ENCODE measurements at regions not wholly inside any gene's neighbourhood (a gene's known extent, or its start where the extent isn't known, plus 50 kb on each side); places are given as distances from the start of the nearest gene placed in this dataset.

- Histone ChIP-seq H4K8ac (ENCODE audit: extremely low read depth, insufficient read depth, low read length) (no peak overlapping the region), H3K23ac (ENCODE audit: insufficient read length) (no peak overlapping the region), H3K4me3 (ENCODE audit: extremely low read depth in 1 of 4, insufficient read depth in 2 of 4, low read depth in 3 of 4, low read length in 4 of 4) (no peak overlapping the region), H3K79me1 (ENCODE audit: low read depth, low read length) (no peaks in the 10 kb centered on the region), H4K91ac (replicated peaks; ENCODE audit: insufficient read length, low read length) (no peak overlapping the region), H3K27me3 (replicated peaks in 1 of 4; ENCODE audit: control insufficient read depth in 3 of 4, extremely low read depth in 1 of 4, insufficient read depth in 3 of 4, low read length in 3 of 4) (no peaks in the 10 kb centered on the region), H3K27ac (ENCODE audit: low read depth, low read length) (no peak overlapping the region), H4K20me1 (replicated peaks in 1 of 2; ENCODE audit: control insufficient read depth in 1 of 2, insufficient read depth in 2 of 2, low read length in 2 of 2) (no peaks in the 10 kb centered on the region), H3K4ac (replicated peaks; ENCODE audit: insufficient read length, low read depth, low read length) (no peak overlapping the region), H2AK5ac (ENCODE audit: low read depth, low read length) (no peak overlapping the region), H3K56ac (replicated peaks; ENCODE audit: insufficient read length, low read depth, low read length) (no peak overlapping the region), H2AFZ (ENCODE audit: low read length) (no peak overlapping the region), H3K4me2 (ENCODE audit: insufficient read depth in 1 of 2, low read depth in 2 of 2, low read length in 2 of 2) (no peak overlapping the region), H2BK5ac (ENCODE audit: low read depth, low read length) (no peak overlapping the region), H3K14ac (ENCODE audit: insufficient read length) (no peak overlapping the region), H3K18ac (ENCODE audit: extremely low read depth, low read length) (no peak overlapping the region), H2BK120ac (replicated peaks; ENCODE audit: low read depth, low read length) (no peak overlapping the region), H2BK15ac (ENCODE audit: low read length) (no peak overlapping the region), H2BK12ac (ENCODE audit: low read depth, low read length) (no peak overlapping the region), H2BK20ac (ENCODE audit: low read length) (no peak overlapping the region), H3K9ac (replicated peaks in 1 of 4; ENCODE audit: extremely low read depth in 1 of 4, low read depth in 3 of 4, low read length in 3 of 4) (no peak overlapping the region), H4K5ac (ENCODE audit: insufficient read length, low read depth, low read length) (no peak overlapping the region), H3K36me3 (ENCODE audit: control insufficient read depth in 2 of 4, insufficient read depth in 4 of 4, low read length in 3 of 4) (no peaks in the 10 kb centered on the region), H3K79me2 (ENCODE audit: control insufficient read depth in 1 of 2, insufficient read depth in 2 of 2, low read length in 2 of 2) (no peaks in the 10 kb centered on the region), H3K23me2 (ENCODE audit: low read depth, low read length) (no peaks in the 10 kb centered on the region), H3K9me3 (ENCODE audit: insufficient read depth in 2 of 2, low read depth in 1 of 2, low read length in 1 of 2) (no peaks in the 10 kb centered on the region), H3K4me1 (replicated peaks in 1 of 4; ENCODE audit: control insufficient read depth in 3 of 4, insufficient read depth in 4 of 4, low read length in 3 of 4) (no peaks in the 10 kb centered on the region)
- no peak for FAIRE-seq
- WGBS, 2 experiments (ENCODE audit: extremely low coverage in 1 of 2, insufficient coverage in 1 of 2, insufficient read length in 1 of 2, insufficient replicate concordance in 2 of 2, low coverage in 1 of 2, low lambda C conversion rate in 2 of 2, missing lambda C conversion rate in 1 of 2): 80% methylated on average over 8 of the region's 8 CpGs; no CpG with 5 or more reads in 1 of the 2 experiments
- CTCF ChIA-PET (ENCODE audit: partially characterized antibody): interaction anchor here (1.0 to 1.2 kb wide), 2 partner anchors 14 to 509 kb away, joined by 3 read pairs; no protein-coding TSS in a partner anchor
- POLR2A ChIA-PET (ENCODE audit: partially characterized antibody): no interaction called here
- no peak for DNase-seq (ENCODE audit: low read depth in 1 of 2, low spot score in 2 of 2)
- TF ChIP-seq ATF3 (IDR thresholded peaks at IDR 0.05; ENCODE audit: insufficient read depth, low read depth, low read length) (no peak), RNF2 (IDR thresholded peaks at IDR 0.05; ENCODE audit: borderline replicate concordance, low read depth, low read length, missing control alignments, poor library complexity, severe bottlenecking) (no peak), NANOG (IDR thresholded peaks at IDR 0.05; ENCODE audit: insufficient read depth, low read depth, low read length, poor library complexity, severe bottlenecking) (no peak), NRF1 (IDR thresholded peaks at IDR 0.05; ENCODE audit: low read depth, low read length) (no peak), RBBP5 (IDR thresholded peaks at IDR 0.05; ENCODE audit: borderline replicate concordance, low read depth, low read length) (no peak), CHD2 (IDR thresholded peaks at IDR 0.05; ENCODE audit: low read length) (no peak), SRF (IDR thresholded peaks at IDR 0.05; ENCODE audit: low read depth, low read length) (no peak), SP4 (IDR thresholded peaks at IDR 0.05; ENCODE audit: low read length) (no peak), SAP30 (IDR thresholded peaks at IDR 0.05; ENCODE audit: insufficient read depth, insufficient replicate concordance, low read length) (no peak)
Measured at GRCh38 chr6:133594652-133595110, 294.2 kb upstream of the TCF21 start.

All from H1 (cell line).